Ovary (tissue), 3 donors: ENCODE measurements at regions not wholly inside any gene's neighbourhood (a gene's known extent, or its start where the extent isn't known, plus 50 kb on each side); places are given as distances from the start of the nearest gene placed in this dataset.

Experiments used
- CTCF ChIP-seq, 3 donors: fragments of 450-650 bp in 2 of 3; fragments of 200-600 bp in 1 of 3; IDR thresholded peaks; one replicate each; pipeline versions ENCODE4 v1.5.1 to v1.8.0; 2016 to 2022; ENCODE audit warnings: antibody characterized with exemption in 3 of 3, mild to moderate bottlenecking in 1 of 3
- POLR2A ChIP-seq: fragments of 450-650 bp; IDR thresholded peaks from one replicate; pipeline ENCODE4 v1.6.1; 2017; ENCODE audit warnings: antibody characterized with exemption, mild to moderate bottlenecking, moderate library complexity
- donor health status: DM: no; HTN: no; CAD: no.

GRCh38 chr6:66340736-66341135 lies 633.7 kb upstream of the EYS start:
- no peak for TF ChIP-seq CTCF (IDR thresholded peaks at IDR 0.05)
- TF ChIP-seq POLR2A: no peak
